ENCODE measurements at regions not wholly inside any gene's neighbourhood (a gene's known extent, or its start where the extent isn't known, plus 50 kb on each side); places are given as distances from the start of the nearest gene placed in this dataset.

DNA sequence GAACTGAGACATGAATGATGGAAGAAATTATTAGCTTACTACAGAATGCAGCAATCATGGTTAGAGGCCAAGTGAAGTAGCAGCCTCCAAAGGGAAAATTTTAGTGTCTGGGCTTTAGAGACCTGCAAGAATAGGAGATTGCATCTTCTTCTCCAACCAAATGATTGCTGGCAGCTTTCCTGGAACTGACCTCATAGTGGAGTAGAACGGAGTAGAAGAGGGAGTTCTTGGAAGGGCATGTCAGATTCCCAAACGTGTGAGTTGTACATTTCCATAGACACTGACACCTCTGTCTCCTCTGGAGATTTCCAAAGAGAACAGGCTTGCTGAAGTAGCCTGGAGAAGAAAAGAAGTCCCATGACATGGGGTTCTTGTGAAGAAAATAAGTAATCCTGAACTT is 169.8 kb upstream of the ERBB4 start:
- TF ChIP-seq CTCF (IDR thresholded peaks at IDR 0.05; ENCODE audit: low read length): no peak
- TF ChIP-seq EZH2 (IDR thresholded peaks at IDR 0.05; ENCODE audit: borderline replicate concordance, low read length): no peak
